ENCODE measurements at regions not wholly inside any gene's neighbourhood (a gene's known extent, or its start where the extent isn't known, plus 50 kb on each side); places are given as distances from the start of the nearest gene placed in this dataset.

DNA sequence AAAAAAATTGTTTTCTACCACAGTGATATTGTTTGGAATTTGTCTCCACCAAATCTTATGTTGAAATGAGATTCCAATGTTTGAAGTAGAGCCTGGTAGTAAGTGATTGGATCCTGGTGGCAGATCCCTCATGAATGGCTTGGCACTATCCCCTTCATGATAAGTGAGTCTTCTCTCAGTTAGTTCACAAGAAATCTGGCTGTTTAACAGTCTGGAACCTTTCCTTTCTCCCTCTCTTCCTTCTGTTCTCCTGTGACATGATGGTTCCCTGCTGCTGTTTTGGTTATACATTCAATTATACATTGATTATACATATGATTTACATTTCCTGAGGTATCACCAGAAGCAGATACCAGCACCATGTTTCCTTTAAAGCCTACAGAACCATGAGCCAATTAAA lies 442.2 kb downstream of the SLC6A15 start:
- TF ChIP-seq, protein P1, sequence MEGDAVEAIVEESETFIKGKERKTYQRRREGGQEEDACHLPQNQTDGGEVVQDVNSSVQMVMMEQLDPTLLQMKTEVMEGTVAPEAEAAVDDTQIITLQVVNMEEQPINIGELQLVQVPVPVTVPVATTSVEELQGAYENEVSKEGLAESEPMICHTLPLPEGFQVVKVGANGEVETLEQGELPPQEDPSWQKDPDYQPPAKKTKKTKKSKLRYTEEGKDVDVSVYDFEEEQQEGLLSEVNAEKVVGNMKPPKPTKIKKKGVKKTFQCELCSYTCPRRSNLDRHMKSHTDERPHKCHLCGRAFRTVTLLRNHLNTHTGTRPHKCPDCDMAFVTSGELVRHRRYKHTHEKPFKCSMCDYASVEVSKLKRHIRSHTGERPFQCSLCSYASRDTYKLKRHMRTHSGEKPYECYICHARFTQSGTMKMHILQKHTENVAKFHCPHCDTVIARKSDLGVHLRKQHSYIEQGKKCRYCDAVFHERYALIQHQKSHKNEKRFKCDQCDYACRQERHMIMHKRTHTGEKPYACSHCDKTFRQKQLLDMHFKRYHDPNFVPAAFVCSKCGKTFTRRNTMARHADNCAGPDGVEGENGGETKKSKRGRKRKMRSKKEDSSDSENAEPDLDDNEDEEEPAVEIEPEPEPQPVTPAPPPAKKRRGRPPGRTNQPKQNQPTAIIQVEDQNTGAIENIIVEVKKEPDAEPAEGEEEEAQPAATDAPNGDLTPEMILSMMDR (IDR thresholded peaks at IDR 0.05; ENCODE audit: insufficient read depth, low read depth, low read length): no peak
- TF ChIP-seq EZH2 (IDR thresholded peaks at IDR 0.05; ENCODE audit: insufficient read depth, low read length): no peak

All from astrocyte (in vitro differentiated cells and primary cell).